ENCODE measurements at regions not wholly inside any gene's neighbourhood (a gene's known extent, or its start where the extent isn't known, plus 50 kb on each side); places are given as distances from the start of the nearest gene placed in this dataset.

DNA sequence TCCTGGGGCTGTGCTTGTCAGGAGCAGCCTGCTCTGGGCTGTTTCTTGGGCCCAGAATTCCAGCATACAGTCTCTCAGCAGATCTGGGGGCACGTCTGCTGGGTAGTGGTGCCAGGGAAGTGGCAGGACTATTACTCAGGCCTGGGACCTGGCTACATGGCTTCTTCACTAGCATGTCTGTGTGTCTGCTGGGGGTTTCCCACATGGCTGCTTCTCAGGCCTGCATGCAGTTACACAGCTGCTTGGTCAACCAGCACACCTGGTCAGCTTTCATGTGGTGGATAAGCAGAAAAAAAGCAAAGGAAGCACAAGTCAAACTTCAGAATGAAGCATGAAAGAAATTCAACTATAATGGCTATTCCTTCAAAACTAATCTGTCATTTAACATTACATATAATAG lies 316.2 kb upstream of the NOX3 start:
- CTCF ChIA-PET, result no interaction called here
- no peak for DNase-seq
- Mint-ChIP-seq H3K27me3 (ENCODE audit: unreplicated experiment) (no peaks in the 10 kb centered on the region), H3K27ac (ENCODE audit: unreplicated experiment) (no peak overlapping the region), H3K36me3 (ENCODE audit: insufficient read depth, unreplicated experiment) (no peaks in the 10 kb centered on the region), H3K9me3 (ENCODE audit: low read depth, unreplicated experiment) (peaks cover 8% of the 10 kb centered on the region), H3K4me3 (ENCODE audit: low read depth, unreplicated experiment) (no peak overlapping the region), H3K4me1 (ENCODE audit: low read depth, unreplicated experiment) (no peaks in the 10 kb centered on the region)
- BruUV-seq (replicated peaks), result no TSS peak
- TF ChIP-seq, protein P1, sequence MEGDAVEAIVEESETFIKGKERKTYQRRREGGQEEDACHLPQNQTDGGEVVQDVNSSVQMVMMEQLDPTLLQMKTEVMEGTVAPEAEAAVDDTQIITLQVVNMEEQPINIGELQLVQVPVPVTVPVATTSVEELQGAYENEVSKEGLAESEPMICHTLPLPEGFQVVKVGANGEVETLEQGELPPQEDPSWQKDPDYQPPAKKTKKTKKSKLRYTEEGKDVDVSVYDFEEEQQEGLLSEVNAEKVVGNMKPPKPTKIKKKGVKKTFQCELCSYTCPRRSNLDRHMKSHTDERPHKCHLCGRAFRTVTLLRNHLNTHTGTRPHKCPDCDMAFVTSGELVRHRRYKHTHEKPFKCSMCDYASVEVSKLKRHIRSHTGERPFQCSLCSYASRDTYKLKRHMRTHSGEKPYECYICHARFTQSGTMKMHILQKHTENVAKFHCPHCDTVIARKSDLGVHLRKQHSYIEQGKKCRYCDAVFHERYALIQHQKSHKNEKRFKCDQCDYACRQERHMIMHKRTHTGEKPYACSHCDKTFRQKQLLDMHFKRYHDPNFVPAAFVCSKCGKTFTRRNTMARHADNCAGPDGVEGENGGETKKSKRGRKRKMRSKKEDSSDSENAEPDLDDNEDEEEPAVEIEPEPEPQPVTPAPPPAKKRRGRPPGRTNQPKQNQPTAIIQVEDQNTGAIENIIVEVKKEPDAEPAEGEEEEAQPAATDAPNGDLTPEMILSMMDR (IDR thresholded peaks at IDR 0.05; ENCODE audit: unreplicated experiment), result no peak
- intact Hi-C loops (cut with micrococcal nuclease; ENCODE audit: unreplicated experiment), result no loop called here

- no peaks in the 10 kb centered on the region for H3K36me3 Mint-ChIP-seq (ENCODE audit: insufficient read depth, unreplicated experiment)
- no TSS peak for BruUV-seq (replicated peaks)
- no peaks in the 10 kb centered on the region for H3K4me1 Mint-ChIP-seq (ENCODE audit: low read depth, unreplicated experiment)
- no peak overlapping the region for H3K4me3 Mint-ChIP-seq (ENCODE audit: low read depth, unreplicated experiment)
- no peak for DNase-seq
- intact Hi-C loops (cut with micrococcal nuclease; ENCODE audit: unreplicated experiment), result no loop called here
- TF ChIP-seq, protein P1 (IDR thresholded peaks at IDR 0.05; ENCODE audit: unreplicated experiment), result no peak
- H3K27me3 Mint-ChIP-seq (ENCODE audit: unreplicated experiment), result no peaks in the 10 kb centered on the region
- no peak overlapping the region for H3K27ac Mint-ChIP-seq (ENCODE audit: unreplicated experiment)
- peaks cover 8% of the 10 kb centered on the region for H3K9me3 Mint-ChIP-seq (ENCODE audit: low read depth, unreplicated experiment)
- CTCF ChIA-PET, result no interaction called here
These were observed 315.2 kb upstream of the NOX3 start for GRCh38 chr6:155770856-155771255.

DNA sequence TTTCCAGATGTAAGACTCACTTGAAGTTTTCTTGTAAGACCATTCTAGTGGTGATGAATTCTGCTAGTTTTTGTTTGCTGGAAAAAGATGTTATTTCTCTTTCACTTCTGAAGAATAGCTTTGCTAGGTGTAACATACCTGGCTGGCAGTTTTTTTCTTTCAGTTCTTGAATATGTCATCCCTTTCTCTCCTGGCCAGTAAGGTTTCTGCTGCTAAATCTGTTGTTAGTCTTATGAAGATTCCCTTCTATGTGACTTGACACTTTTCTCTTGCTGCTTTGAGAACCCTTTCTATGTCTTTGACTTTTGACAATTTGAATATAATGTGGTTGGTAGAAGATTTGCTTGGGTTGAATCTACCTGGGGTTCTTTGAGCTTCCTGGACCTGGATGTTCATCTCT lies 314.7 kb upstream of the NOX3 start:
- CTCF ChIA-PET, result no interaction called here
- no peak overlapping the region for H3K27ac Mint-ChIP-seq (ENCODE audit: unreplicated experiment)

GRCh38 chr6:155765275-155766194 lies 309.9 kb upstream of the NOX3 start:
- Mint-ChIP-seq H3K27ac (ENCODE audit: unreplicated experiment) (no peak overlapping the region), H3K36me3 (ENCODE audit: insufficient read depth, unreplicated experiment) (no peaks in the 10 kb centered on the region), H3K4me1 (ENCODE audit: low read depth, unreplicated experiment) (no peaks in the 10 kb centered on the region), H3K9me3 (ENCODE audit: low read depth, unreplicated experiment) (peaks cover 9% of the 10 kb centered on the region), H3K4me3 (ENCODE audit: low read depth, unreplicated experiment) (no peak overlapping the region), H3K27me3 (ENCODE audit: unreplicated experiment) (no peaks in the 10 kb centered on the region)
- TF ChIP-seq, protein P1 (IDR thresholded peaks at IDR 0.05; ENCODE audit: unreplicated experiment), result no peak
- DNase-seq, result no peak
- no TSS peak for BruUV-seq (replicated peaks)
- intact Hi-C loops (cut with micrococcal nuclease; ENCODE audit: unreplicated experiment), result no loop called here
- CTCF ChIA-PET, result no interaction called here

More for the DNA sequence above, 314.7 kb upstream of the NOX3 start:
- Mint-ChIP-seq H3K27me3 (ENCODE audit: unreplicated experiment) (no peaks in the 10 kb centered on the region), H3K9me3 (ENCODE audit: low read depth, unreplicated experiment) (peaks cover 8% of the 10 kb centered on the region), H3K4me3 (ENCODE audit: low read depth, unreplicated experiment) (no peak overlapping the region), H3K4me1 (ENCODE audit: low read depth, unreplicated experiment) (no peaks in the 10 kb centered on the region), H3K36me3 (ENCODE audit: insufficient read depth, unreplicated experiment) (no peaks in the 10 kb centered on the region)
- intact Hi-C loops (cut with micrococcal nuclease; ENCODE audit: unreplicated experiment), result no loop called here
- no TSS peak for BruUV-seq (replicated peaks)
- no peak for DNase-seq
- TF ChIP-seq, protein P1 (IDR thresholded peaks at IDR 0.05; ENCODE audit: unreplicated experiment), result no peak
